Kidney epithelial cell (primary cell): ENCODE measurements at regions not wholly inside any gene's neighbourhood (a gene's known extent, or its start where the extent isn't known, plus 50 kb on each side); places are given as distances from the start of the nearest gene placed in this dataset.

Experiments
- DNase-seq: peaks from one replicate; pipeline ENCODE4 v3.0.0-alpha.2; 2010; ENCODE audit warnings: low read depth
- H3K27me3 ChIP-seq: 2 replicates; pipeline ENCODE4 v1.6.0; 2011; ENCODE audit warnings: low read length; ENCODE audit not compliant: control insufficient read depth, insufficient read depth
- H3K36me3 ChIP-seq: 2 replicates; pipeline ENCODE4 v1.5.1; 2011; ENCODE audit warnings: low read length; ENCODE audit not compliant: control insufficient read depth, insufficient read depth
- H3K4me3 ChIP-seq: 2 replicates; pipeline ENCODE4 v1.5.1; 2011; ENCODE audit warnings: low read depth, mild to moderate bottlenecking, control low read depth, low read length
- CTCF ChIP-seq: IDR thresholded peaks from 2 replicates; pipeline ENCODE4 v1.5.1; 2011; ENCODE audit warnings: mild to moderate bottlenecking, moderate library complexity, low read length, control low read depth, inconsistent platforms; ENCODE audit not compliant: insufficient read depth, poor library complexity, severe bottlenecking

GRCh38 chr15:54859982-54860381, 336.8 kb downstream of the RSL24D1 start:
- Histone ChIP-seq H3K27me3 (no peaks in the 10 kb centered on the region), H3K36me3 (no peaks in the 10 kb centered on the region), H3K4me3 (no peak overlapping the region)
- TF ChIP-seq CTCF: no peak
- no peak for DNase-seq

GRCh38 chr15:54854667-54855066, 342.1 kb downstream of the RSL24D1 start:
- DNase-seq: no peak
- no peaks in the 10 kb centered on the region for H3K27me3 ChIP-seq
- TF ChIP-seq CTCF: no peak
- no peaks in the 10 kb centered on the region for H3K36me3 ChIP-seq
- H3K4me3 ChIP-seq: no peak overlapping the region

DNA sequence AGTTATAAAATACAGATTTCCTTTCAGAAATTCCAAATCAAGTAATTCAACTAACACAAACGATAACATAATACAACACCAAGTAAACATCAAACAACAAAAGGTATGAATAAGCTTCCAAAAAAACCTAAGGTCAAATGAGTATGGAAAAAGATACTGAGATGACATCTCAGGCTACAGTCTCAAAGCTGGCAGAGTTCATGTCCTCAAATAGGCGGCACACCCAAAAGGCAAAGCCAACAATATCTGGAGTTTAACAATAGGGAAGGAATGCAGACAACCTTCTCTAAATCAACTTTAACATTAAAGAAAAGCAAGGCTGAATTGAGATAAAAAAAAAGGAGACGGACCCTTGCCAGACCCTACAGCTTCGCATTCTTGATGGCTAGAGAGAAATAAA, 346.6 kb downstream of the RSL24D1 start:
- no peak for DNase-seq
- H3K36me3 ChIP-seq: no peaks in the 10 kb centered on the region
- no peak for TF ChIP-seq CTCF
- H3K4me3 ChIP-seq: no peak overlapping the region
- H3K27me3 ChIP-seq: no peaks in the 10 kb centered on the region

DNA sequence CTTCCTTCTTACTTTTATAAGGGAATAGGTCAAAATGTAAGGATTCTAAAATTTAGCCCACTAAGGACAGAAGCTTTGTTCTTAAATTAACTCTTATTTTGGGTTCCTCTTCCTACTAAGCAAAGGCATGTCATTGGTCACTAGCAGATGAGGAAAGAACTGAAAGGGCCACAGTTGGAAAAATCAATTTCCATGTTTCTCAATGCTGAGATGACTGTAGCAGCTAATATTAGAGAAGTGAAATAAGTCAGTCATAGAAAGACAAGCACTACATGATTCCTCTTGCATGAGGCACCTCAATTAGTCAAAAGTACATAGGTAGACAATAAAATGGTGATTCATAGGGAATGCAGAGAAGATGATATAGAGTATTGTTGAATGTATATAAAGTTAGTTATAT, 353.7 kb downstream of the RSL24D1 start:
- no peak for TF ChIP-seq CTCF
- Histone ChIP-seq H3K36me3 (no peaks in the 10 kb centered on the region), H3K27me3 (no peaks in the 10 kb centered on the region), H3K4me3 (no peak overlapping the region)
- no peak for DNase-seq

- Histone ChIP-seq H3K4me3 (no peak overlapping the region), H3K36me3 (no peaks in the 10 kb centered on the region), H3K27me3 (no peaks in the 10 kb centered on the region)
- DNase-seq: no peak
- no peak for TF ChIP-seq CTCF
These were observed 354.9 kb downstream of the RSL24D1 start for GRCh38 chr15:54841701-54842305.

- TF ChIP-seq CTCF: no peak
- H3K36me3 ChIP-seq: no peaks in the 10 kb centered on the region
- no peak overlapping the region for H3K4me3 ChIP-seq
- DNase-seq: no peak
- no peaks in the 10 kb centered on the region for H3K27me3 ChIP-seq
These were observed 355.9 kb downstream of the RSL24D1 start for GRCh38 chr15:54840621-54841398.
